Activated naive CD8-positive, alpha-beta T cell treated with anti-CD3 and anti-CD28 coated beads, Interleukin-2, amount 50 U/mL, for 24 hours (primary cell): ENCODE measurements at regions not wholly inside any gene's neighbourhood (a gene's known extent, or its start where the extent isn't known, plus 50 kb on each side); places are given as distances from the start of the nearest gene placed in this dataset.
A peak's percentile ranks its signal among the peaks of the same experiment; 100 is the strongest.

Experiments used
- ATAC-seq: fragments of 150-1000 bp; cut with Tn5 transposase; one replicate; pipeline ENCODE4 v1.10.0; 2021
- DNase-seq: peaks from one replicate; pipeline ENCODE4 v3.0.0; 2021
- H3K27ac Mint-ChIP-seq: one replicate; pipeline ENCODE4 v1.8.0; 2021; ENCODE audit warnings: mild to moderate bottlenecking, mixed read lengths
- H3K27me3 Mint-ChIP-seq: one replicate; pipeline ENCODE4 v1.8.0; 2021; ENCODE audit warnings: mixed read lengths
- H3K36me3 Mint-ChIP-seq: one replicate; pipeline ENCODE4 v1.8.0; 2021; ENCODE audit warnings: low read depth, mixed read lengths
- H3K4me1 Mint-ChIP-seq: one replicate; pipeline ENCODE4 v1.8.0; 2021; ENCODE audit warnings: mixed read lengths
- H3K4me3 Mint-ChIP-seq: one replicate; pipeline ENCODE4 v1.8.0; 2021; ENCODE audit warnings: mild to moderate bottlenecking, moderate library complexity, mixed read lengths
- H3K9me3 Mint-ChIP-seq: one replicate; pipeline ENCODE4 v1.8.0; 2021; ENCODE audit warnings: mixed read lengths

- Mint-ChIP-seq H3K4me1 (peaks cover 30% of the 10 kb centered on the region), H3K36me3 (no peaks in the 10 kb centered on the region), H3K4me3 (no peak overlapping the region), H3K9me3 (no peaks in the 10 kb centered on the region), H3K27me3 (no peaks in the 10 kb centered on the region), H3K27ac (peak overlapping the region; percentile 3)
- peak; percentile 47 for DNase-seq
- peak; percentile 100 for ATAC-seq
Observed at GRCh38 chr6:134379076-134379475, 61.2 kb upstream of the SGK1 start.

GRCh38 chr6:134378426-134378825 lies 60.5 kb upstream of the SGK1 start:
- no peak overlapping the region for H3K4me3 Mint-ChIP-seq

GRCh38 chr6:134376785-134377184 lies 58.9 kb upstream of the SGK1 start:
- Mint-ChIP-seq H3K27ac (no peak overlapping the region), H3K9me3 (no peaks in the 10 kb centered on the region), H3K36me3 (no peaks in the 10 kb centered on the region), H3K4me3 (no peak overlapping the region), H3K4me1 (peaks cover 52% of the 10 kb centered on the region), H3K27me3 (no peaks in the 10 kb centered on the region)
- ATAC-seq (no peak), DNase-seq (no peak)

More at GRCh38 chr6:134378426-134378825, 60.5 kb upstream of the SGK1 start:
- Mint-ChIP-seq H3K27me3 (no peaks in the 10 kb centered on the region), H3K9me3 (no peaks in the 10 kb centered on the region), H3K36me3 (no peaks in the 10 kb centered on the region), H3K27ac (peak overlapping the region; percentile 3), H3K4me1 (peaks cover 35% of the 10 kb centered on the region)
- no peak for ATAC-seq
- DNase-seq: no peak

GRCh38 chr6:134375220-134375580 lies 57.3 kb upstream of the SGK1 start:
- peaks cover 45% of the 10 kb centered on the region for H3K4me1 Mint-ChIP-seq

GRCh38 chr6:134374491-134375219 lies 56.7 kb upstream of the SGK1 start:
- H3K36me3 Mint-ChIP-seq: no peaks in the 10 kb centered on the region
- H3K27ac Mint-ChIP-seq: no peak overlapping the region
- no peak overlapping the region for H3K4me3 Mint-ChIP-seq
- peaks cover 41% of the 10 kb centered on the region for H3K4me1 Mint-ChIP-seq
- ATAC-seq: no peak
- no peaks in the 10 kb centered on the region for H3K9me3 Mint-ChIP-seq
- DNase-seq: no peak
- no peaks in the 10 kb centered on the region for H3K27me3 Mint-ChIP-seq

More at GRCh38 chr6:134375220-134375580, 57.3 kb upstream of the SGK1 start:
- Mint-ChIP-seq H3K27ac (no peak overlapping the region), H3K9me3 (no peaks in the 10 kb centered on the region), H3K4me3 (no peak overlapping the region), H3K27me3 (no peaks in the 10 kb centered on the region), H3K36me3 (no peaks in the 10 kb centered on the region)
- DNase-seq (no peak), ATAC-seq (no peak)

- Mint-ChIP-seq H3K27me3 (no peaks in the 10 kb centered on the region), H3K36me3 (no peaks in the 10 kb centered on the region), H3K4me1 (peaks cover 35% of the 10 kb centered on the region), H3K27ac (no peak overlapping the region), H3K4me3 (no peak overlapping the region), H3K9me3 (no peaks in the 10 kb centered on the region)
- DNase-seq (no peak), ATAC-seq (no peak)
Observed at GRCh38 chr6:134373993-134374392, 56.1 kb upstream of the SGK1 start.

- peak; percentile 80 for ATAC-seq
- H3K27ac Mint-ChIP-seq: peak overlapping the region; percentile 27
Observed at GRCh38 chr6:134373282-134373922, 55.5 kb upstream of the SGK1 start.

GRCh38 chr6:134372603-134373281 lies 54.8 kb upstream of the SGK1 start:
- no peaks in the 10 kb centered on the region for H3K36me3 Mint-ChIP-seq
- ATAC-seq (no peak), DNase-seq (no peak)
- peak overlapping the region; percentile 27 for H3K27ac Mint-ChIP-seq
- H3K9me3 Mint-ChIP-seq: no peaks in the 10 kb centered on the region
- H3K27me3 Mint-ChIP-seq: no peaks in the 10 kb centered on the region
- H3K4me3 Mint-ChIP-seq: no peak overlapping the region
- peaks cover 31% of the 10 kb centered on the region for H3K4me1 Mint-ChIP-seq

More at GRCh38 chr6:134373282-134373922, 55.5 kb upstream of the SGK1 start:
- no peak overlapping the region for H3K4me3 Mint-ChIP-seq
- peak; percentile 13 for DNase-seq
- H3K27me3 Mint-ChIP-seq: no peaks in the 10 kb centered on the region
- peaks cover 31% of the 10 kb centered on the region for H3K4me1 Mint-ChIP-seq
- no peaks in the 10 kb centered on the region for H3K9me3 Mint-ChIP-seq
- H3K36me3 Mint-ChIP-seq: no peaks in the 10 kb centered on the region

GRCh38 chr6:134368670-134369069 lies 50.8 kb upstream of the SGK1 start:
- Mint-ChIP-seq H3K27ac (no peak overlapping the region), H3K27me3 (no peaks in the 10 kb centered on the region), H3K4me1 (peaks cover 22% of the 10 kb centered on the region), H3K36me3 (no peaks in the 10 kb centered on the region), H3K4me3 (no peak overlapping the region), H3K9me3 (no peaks in the 10 kb centered on the region)
- ATAC-seq: no peak
- no peak for DNase-seq
